ENCODE measurements at regions not wholly inside any gene's neighbourhood (a gene's known extent, or its start where the extent isn't known, plus 50 kb on each side); places are given as distances from the start of the nearest gene placed in this dataset.
"Not testable (repeated sequence)": the region's sequence is repeated elsewhere in the genome, so short reads cannot be mapped to it uniquely, and the experiment has no call there.

GRCh38 chrX:129359269-129359668, 164.0 kb downstream of the SMARCA1 start:
- Histone ChIP-seq H2BK120ac (ENCODE audit: low read depth, low read length, poor library complexity, severe bottlenecking) (no peak overlapping the region), H3K79me1 (ENCODE audit: insufficient read depth, low read depth, low read length, poor library complexity, severe bottlenecking) (no peaks in the 10 kb centered on the region), H3K4me1 (ENCODE audit: insufficient read depth, low read length) (no peaks in the 10 kb centered on the region), H4K20me1 (ENCODE audit: control insufficient read depth, insufficient read depth, insufficient read length) (no peaks in the 10 kb centered on the region), H3K4me2 (ENCODE audit: insufficient read depth, insufficient read length, low read length) (no peak overlapping the region), H3K27ac (ENCODE audit: insufficient read length, low read depth, low read length) (no peak overlapping the region), H3K79me2 (ENCODE audit: insufficient read depth, low read length) (no peaks in the 10 kb centered on the region), H4K8ac (replicated peaks; ENCODE audit: insufficient read length, low read depth, low read length) (no peak overlapping the region), H2BK12ac (ENCODE audit: insufficient read length, low read depth, low read length) (no peak overlapping the region), H3K14ac (ENCODE audit: insufficient read depth, low read length) (no peak overlapping the region), H4K5ac (ENCODE audit: insufficient read length, low read depth, low read length) (no peak overlapping the region), H2BK5ac (ENCODE audit: insufficient read length, low read length) (no peak overlapping the region), H3K23ac (ENCODE audit: insufficient read length, low read depth, low read length) (no peak overlapping the region), H4K91ac (ENCODE audit: insufficient read length, low read depth, low read length) (no peak overlapping the region), H3T11ph (ENCODE audit: low read length) (no peak overlapping the region), H3K23me2 (ENCODE audit: insufficient read length, low read depth, low read length, poor library complexity, severe bottlenecking) (no peaks in the 10 kb centered on the region), H3K9ac (ENCODE audit: extremely low read depth, insufficient read length, low read length) (no peak overlapping the region), H2BK15ac (ENCODE audit: low read depth, low read length) (no peak overlapping the region), H2BK20ac (ENCODE audit: low read depth, low read length, poor library complexity, severe bottlenecking) (no peak overlapping the region), H2AK5ac (ENCODE audit: insufficient read length, low read length) (no peak overlapping the region), H3K27me3 (ENCODE audit: insufficient read depth, low read length) (no peaks in the 10 kb centered on the region), H3K9me3 (ENCODE audit: control insufficient read depth, low read depth, low read length) (peaks cover 5% of the 10 kb centered on the region), H3K18ac (ENCODE audit: insufficient read length, low read depth, low read length) (no peak overlapping the region), H3K4ac (ENCODE audit: low read depth, low read length) (no peak overlapping the region), H3K56ac (ENCODE audit: insufficient read length, low read depth, low read length) (no peak overlapping the region), H2AFZ (ENCODE audit: low read length) (no peak overlapping the region)
- Mint-ChIP-seq H3K4me3 (no peak overlapping the region), H3K36me3 (ENCODE audit: insufficient read depth in 1 of 3, low read depth in 3 of 3) (peaks cover 0 to 25% (median 10%) of the 10 kb centered on the region in 3 experiments; a peak in 5 of 7 replicates), H3K27me3 (ENCODE audit: low read depth) (peaks cover 46% of the 10 kb centered on the region), H3K4me1 (no peaks in the 10 kb centered on the region), H3K27ac (no peak overlapping the region), H3K9me3 (peaks cover 38 to 40% of the 10 kb centered on the region in 2 experiments)
- DNase-seq, result no peak
- WGBS (ENCODE audit: extremely low coverage, insufficient read length, low lambda C conversion rate), result 38% methylated on average over 1 of the region's 2 CpGs
- TF ChIP-seq, protein P1, sequence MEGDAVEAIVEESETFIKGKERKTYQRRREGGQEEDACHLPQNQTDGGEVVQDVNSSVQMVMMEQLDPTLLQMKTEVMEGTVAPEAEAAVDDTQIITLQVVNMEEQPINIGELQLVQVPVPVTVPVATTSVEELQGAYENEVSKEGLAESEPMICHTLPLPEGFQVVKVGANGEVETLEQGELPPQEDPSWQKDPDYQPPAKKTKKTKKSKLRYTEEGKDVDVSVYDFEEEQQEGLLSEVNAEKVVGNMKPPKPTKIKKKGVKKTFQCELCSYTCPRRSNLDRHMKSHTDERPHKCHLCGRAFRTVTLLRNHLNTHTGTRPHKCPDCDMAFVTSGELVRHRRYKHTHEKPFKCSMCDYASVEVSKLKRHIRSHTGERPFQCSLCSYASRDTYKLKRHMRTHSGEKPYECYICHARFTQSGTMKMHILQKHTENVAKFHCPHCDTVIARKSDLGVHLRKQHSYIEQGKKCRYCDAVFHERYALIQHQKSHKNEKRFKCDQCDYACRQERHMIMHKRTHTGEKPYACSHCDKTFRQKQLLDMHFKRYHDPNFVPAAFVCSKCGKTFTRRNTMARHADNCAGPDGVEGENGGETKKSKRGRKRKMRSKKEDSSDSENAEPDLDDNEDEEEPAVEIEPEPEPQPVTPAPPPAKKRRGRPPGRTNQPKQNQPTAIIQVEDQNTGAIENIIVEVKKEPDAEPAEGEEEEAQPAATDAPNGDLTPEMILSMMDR (conservative IDR thresholded peaks at IDR 0.05), result no peak

- H2BK5ac ChIP-seq (ENCODE audit: insufficient read length, low read length); H4K8ac ChIP-seq (replicated peaks; ENCODE audit: insufficient read length, low read depth, low read length); H3K23me2 ChIP-seq (ENCODE audit: insufficient read length, low read depth, low read length, poor library complexity, severe bottlenecking); H3K4me3 Mint-ChIP-seq; DNase-seq; H3K18ac ChIP-seq (ENCODE audit: insufficient read length, low read depth, low read length); H2BK20ac ChIP-seq (ENCODE audit: low read depth, low read length, poor library complexity, severe bottlenecking); H3K79me2 ChIP-seq (ENCODE audit: insufficient read depth, low read length); H3K56ac ChIP-seq (ENCODE audit: insufficient read length, low read depth, low read length); H3K27me3 ChIP-seq (ENCODE audit: insufficient read depth, low read length); H4K5ac ChIP-seq (ENCODE audit: insufficient read length, low read depth, low read length); H3K79me1 ChIP-seq (ENCODE audit: insufficient read depth, low read depth, low read length, poor library complexity, severe bottlenecking); H2AK5ac ChIP-seq (ENCODE audit: insufficient read length, low read length); H3K9ac ChIP-seq (ENCODE audit: extremely low read depth, insufficient read length, low read length); H3K27ac ChIP-seq (ENCODE audit: insufficient read length, low read depth, low read length); H3K4me1 Mint-ChIP-seq; H3K4ac ChIP-seq (ENCODE audit: low read depth, low read length); H4K91ac ChIP-seq (ENCODE audit: insufficient read length, low read depth, low read length); H3T11ph ChIP-seq (ENCODE audit: low read length); H3K23ac ChIP-seq (ENCODE audit: insufficient read length, low read depth, low read length); H3K9me3 ChIP-seq (ENCODE audit: control insufficient read depth, low read depth, low read length); H4K20me1 ChIP-seq (ENCODE audit: control insufficient read depth, insufficient read depth, insufficient read length); H2AFZ ChIP-seq (ENCODE audit: low read length); H2BK120ac ChIP-seq (ENCODE audit: low read depth, low read length, poor library complexity, severe bottlenecking); H2BK12ac ChIP-seq (ENCODE audit: insufficient read length, low read depth, low read length); H2BK15ac ChIP-seq (ENCODE audit: low read depth, low read length); H3K4me2 ChIP-seq (ENCODE audit: insufficient read depth, insufficient read length, low read length); H3K14ac ChIP-seq (ENCODE audit: insufficient read depth, low read length); H3K4me1 ChIP-seq (ENCODE audit: insufficient read depth, low read length); H3K27ac Mint-ChIP-seq: not testable (repeated sequence)
- Mint-ChIP-seq H3K9me3 (peaks cover 48 to 55% of the 10 kb centered on the region in 2 experiments), H3K27me3 (ENCODE audit: low read depth) (peaks cover 64% of the 10 kb centered on the region), H3K36me3 (ENCODE audit: insufficient read depth in 1 of 3, low read depth in 3 of 3) (peaks cover 5 to 32% (median 16%) of the 10 kb centered on the region in 3 experiments; a peak in 6 of 7 replicates)
- no CpG with 5 or more reads among the region's 4 CpGs for WGBS (ENCODE audit: extremely low coverage, insufficient read length, low lambda C conversion rate)
These were observed 165.9 kb downstream of the SMARCA1 start for GRCh38 chrX:129357428-129357827.

All from H9 (cell line).